A673 (cell line): ENCODE measurements at regions not wholly inside any gene's neighbourhood (a gene's known extent, or its start where the extent isn't known, plus 50 kb on each side); places are given as distances from the start of the nearest gene placed in this dataset.

Experiments
- BruUV-seq: library from RNA; stranded (reverse); fragments of 400-500 nt; replicated peaks from 2 replicates; lab custom pipeline; 2021; lab: Mats Ljungman, UMichigan
- CTCF ChIA-PET: fragments of 300-600 bp; sonication (Branson Sonifier 250); formaldehyde crosslinking; loops from one replicate; lab custom pipeline; 2022; ENCODE audit warnings: antibody characterized with exemption; lab: Charles Lee
- POLR2A ChIA-PET: fragments of 300-600 bp; sonication (Branson Sonifier 250); formaldehyde crosslinking; loops from one replicate; lab custom pipeline; 2022; ENCODE audit warnings: antibody characterized with exemption; ENCODE audit not compliant: low non-redundant PET; lab: Charles Lee
- DNase-seq: peaks from one replicate; pipeline ENCODE4 v3.0.0-alpha.2; 2015; ENCODE audit warnings: low spot score
- H3K27ac ChIP-seq: fragments of 200-600 bp; sonication (generic); 2 replicates; pipeline ENCODE4 v1.5.1; 2016; ENCODE audit warnings: mixed run types, low read depth, mild to moderate bottlenecking, mixed read lengths, antibody characterized with exemption, low read length; ENCODE audit not compliant: poor library complexity, severe bottlenecking
- H3K27me3 ChIP-seq: fragments of 200-600 bp; sonication (generic); replicated peaks from 2 replicates; pipeline ENCODE4 v1.6.1; 2017; ENCODE audit warnings: mixed run types, low read depth, mild to moderate bottlenecking, mixed read lengths, antibody characterized with exemption, low read length; ENCODE audit not compliant: insufficient read depth, poor library complexity
- H3K36me3 ChIP-seq: fragments of 200-600 bp; sonication (generic); 2 replicates; pipeline ENCODE4 v1.6.1; 2016; ENCODE audit warnings: mixed run types, mild to moderate bottlenecking, mixed read lengths, antibody characterized with exemption, low read length; ENCODE audit not compliant: insufficient read depth, poor library complexity, severe bottlenecking
- H3K4me1 ChIP-seq: fragments of 200-600 bp; sonication (generic); 2 replicates; pipeline ENCODE4 v1.6.1; 2017; ENCODE audit warnings: mixed run types, mild to moderate bottlenecking, mixed read lengths, antibody characterized with exemption, low read length; ENCODE audit not compliant: insufficient read depth, poor library complexity, severe bottlenecking
- H3K4me3 ChIP-seq: fragments of 200-600 bp; sonication (generic); 2 replicates; pipeline ENCODE4 v1.5.1; 2016; ENCODE audit warnings: low read depth, mixed run types, mild to moderate bottlenecking, mixed read lengths, low read length; ENCODE audit not compliant: poor library complexity, severe bottlenecking
- H3K9me3 ChIP-seq: fragments of 200-600 bp; sonication (generic); 2 replicates; pipeline ENCODE4 v1.6.1; 2016; ENCODE audit warnings: mixed run types, low read depth, mild to moderate bottlenecking, mixed read lengths, antibody characterized with exemption, low read length; ENCODE audit not compliant: poor library complexity, severe bottlenecking
- EZH2 ChIP-seq: fragments of 200-600 bp; sonication (generic); IDR thresholded peaks from 2 replicates; pipeline ENCODE4 v1.6.1; 2017; ENCODE audit warnings: borderline replicate concordance, low read depth, mild to moderate bottlenecking, mixed read lengths, antibody characterized with exemption, low read length; ENCODE audit not compliant: poor library complexity, severe bottlenecking
- intact Hi-C: fragments of 100-400 bp; cut with micrococcal nuclease; formaldehyde crosslinking; loops from one replicate; pipeline ENCODE4 v1.10.0; 2022; ENCODE audit not compliant: unreplicated experiment
- TF ChIP-seq, protein P1 (sequence below): fragments of 300-800, 200-600 bp; sonication (generic); conservative IDR thresholded peaks from 2 replicates; pipeline ENCODE4 v1.5.1; 2017; ENCODE audit warnings: low read depth, mild to moderate bottlenecking, antibody characterized with exemption, low read length, moderate library complexity, mixed read lengths

DNA sequence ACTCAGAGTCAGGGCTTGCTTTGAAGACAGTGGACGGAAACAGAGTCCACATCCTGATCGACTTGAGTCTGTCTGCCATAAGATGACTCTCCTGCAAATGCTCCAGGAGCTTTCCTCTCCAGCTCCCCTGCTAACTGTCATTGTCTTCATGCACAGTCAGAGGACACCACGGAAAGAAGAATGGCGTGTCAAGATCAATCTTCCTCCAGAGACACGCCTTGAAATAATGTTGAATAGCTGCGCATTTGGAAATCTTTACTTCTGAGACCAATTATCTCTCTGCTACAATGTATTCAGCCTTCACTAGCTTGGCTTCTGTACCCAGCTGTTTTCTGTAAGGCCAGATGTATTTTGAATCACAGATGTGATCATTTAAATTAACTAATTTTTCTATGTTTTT lies 457.2 kb downstream of the CDH2 start:
- H3K27ac ChIP-seq: no peak overlapping the region
- CTCF ChIA-PET: no interaction called here
- TF ChIP-seq EZH2: no peak
- TF ChIP-seq, protein P1, sequence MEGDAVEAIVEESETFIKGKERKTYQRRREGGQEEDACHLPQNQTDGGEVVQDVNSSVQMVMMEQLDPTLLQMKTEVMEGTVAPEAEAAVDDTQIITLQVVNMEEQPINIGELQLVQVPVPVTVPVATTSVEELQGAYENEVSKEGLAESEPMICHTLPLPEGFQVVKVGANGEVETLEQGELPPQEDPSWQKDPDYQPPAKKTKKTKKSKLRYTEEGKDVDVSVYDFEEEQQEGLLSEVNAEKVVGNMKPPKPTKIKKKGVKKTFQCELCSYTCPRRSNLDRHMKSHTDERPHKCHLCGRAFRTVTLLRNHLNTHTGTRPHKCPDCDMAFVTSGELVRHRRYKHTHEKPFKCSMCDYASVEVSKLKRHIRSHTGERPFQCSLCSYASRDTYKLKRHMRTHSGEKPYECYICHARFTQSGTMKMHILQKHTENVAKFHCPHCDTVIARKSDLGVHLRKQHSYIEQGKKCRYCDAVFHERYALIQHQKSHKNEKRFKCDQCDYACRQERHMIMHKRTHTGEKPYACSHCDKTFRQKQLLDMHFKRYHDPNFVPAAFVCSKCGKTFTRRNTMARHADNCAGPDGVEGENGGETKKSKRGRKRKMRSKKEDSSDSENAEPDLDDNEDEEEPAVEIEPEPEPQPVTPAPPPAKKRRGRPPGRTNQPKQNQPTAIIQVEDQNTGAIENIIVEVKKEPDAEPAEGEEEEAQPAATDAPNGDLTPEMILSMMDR: no peak
- BruUV-seq: no TSS peak
- no peak for DNase-seq
- no peaks in the 10 kb centered on the region for H3K27me3 ChIP-seq
- H3K36me3 ChIP-seq: no peaks in the 10 kb centered on the region
- H3K4me3 ChIP-seq: no peak overlapping the region
- no peaks in the 10 kb centered on the region for H3K9me3 ChIP-seq
- intact Hi-C loops: no loop called here
- POLR2A ChIA-PET: no interaction called here
- H3K4me1 ChIP-seq: no peaks in the 10 kb centered on the region

DNA sequence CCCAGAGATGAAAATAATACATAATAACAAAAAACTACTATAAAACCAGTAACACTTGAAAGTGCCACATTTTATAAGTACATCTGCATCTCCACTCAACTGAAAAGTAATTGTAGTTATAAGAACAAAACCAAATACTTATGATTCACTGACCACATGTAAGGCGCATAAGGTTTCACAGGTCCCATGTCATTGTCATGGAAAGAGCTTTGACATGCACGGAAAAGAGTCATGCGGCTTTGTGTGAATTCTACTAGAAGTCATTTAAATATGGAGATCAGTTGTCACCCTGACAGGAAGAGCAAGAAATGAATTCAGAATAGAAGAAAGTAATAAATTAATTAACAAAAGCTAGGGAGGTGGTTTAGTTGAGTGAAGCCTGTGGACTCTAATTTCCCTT lies 459.1 kb downstream of the CDH2 start:
- Histone ChIP-seq H3K36me3 (no peaks in the 10 kb centered on the region), H3K27ac (no peak overlapping the region), H3K9me3 (no peaks in the 10 kb centered on the region), H3K4me1 (peaks cover 13% of the 10 kb centered on the region), H3K4me3 (no peak overlapping the region), H3K27me3 (no peaks in the 10 kb centered on the region)
- intact Hi-C loops: no loop called here
- no TSS peak for BruUV-seq
- CTCF ChIA-PET: no interaction called here
- POLR2A ChIA-PET: no interaction called here
- no peak for DNase-seq
- TF ChIP-seq EZH2: no peak
- TF ChIP-seq, protein P1: no peak

DNA sequence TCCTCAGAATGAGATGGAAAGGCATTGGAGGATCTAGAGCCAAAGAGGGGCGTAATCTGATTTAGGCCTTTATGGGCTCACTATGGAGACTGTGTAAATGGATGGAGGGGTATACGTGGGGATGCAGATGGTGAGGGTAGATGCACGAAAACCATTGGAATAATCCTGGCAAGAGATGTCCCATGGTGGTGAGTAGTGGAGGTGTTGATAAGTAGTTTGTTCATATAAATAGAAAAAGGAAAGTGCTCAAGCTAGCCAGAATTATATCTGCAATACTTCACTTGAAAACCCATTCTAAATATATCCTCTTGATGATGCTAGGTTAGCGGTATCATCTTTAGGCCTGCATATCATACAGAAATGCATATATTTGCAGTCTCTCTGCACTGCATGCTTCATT lies 459.7 kb downstream of the CDH2 start:
- peaks cover 14% of the 10 kb centered on the region for H3K4me1 ChIP-seq
- DNase-seq: no peak
- no peaks in the 10 kb centered on the region for H3K9me3 ChIP-seq
- H3K27ac ChIP-seq: no peak overlapping the region
- no peaks in the 10 kb centered on the region for H3K27me3 ChIP-seq
- H3K36me3 ChIP-seq: no peaks in the 10 kb centered on the region
- ChIA-PET POLR2A (no interaction called here), CTCF (no interaction called here)
- intact Hi-C loops: no loop called here
- TF ChIP-seq, protein P1: no peak
- TF ChIP-seq EZH2: no peak
- no peak overlapping the region for H3K4me3 ChIP-seq
- no TSS peak for BruUV-seq
